Activated CD8-positive, alpha-beta memory T cell treated with anti-CD3 and anti-CD28 coated beads, Interleukin-2, amount 50 U/mL, for 48 hours (primary cell): ENCODE measurements at regions not wholly inside any gene's neighbourhood (a gene's known extent, or its start where the extent isn't known, plus 50 kb on each side); places are given as distances from the start of the nearest gene placed in this dataset.
"Not testable (repeated sequence)": the region's sequence is repeated elsewhere in the genome, so short reads cannot be mapped to it uniquely, and the experiment has no call there.

Experiments used
- DNase-seq: peaks from one replicate; pipeline ENCODE4 v3.0.0-alpha.2; 2020

DNA sequence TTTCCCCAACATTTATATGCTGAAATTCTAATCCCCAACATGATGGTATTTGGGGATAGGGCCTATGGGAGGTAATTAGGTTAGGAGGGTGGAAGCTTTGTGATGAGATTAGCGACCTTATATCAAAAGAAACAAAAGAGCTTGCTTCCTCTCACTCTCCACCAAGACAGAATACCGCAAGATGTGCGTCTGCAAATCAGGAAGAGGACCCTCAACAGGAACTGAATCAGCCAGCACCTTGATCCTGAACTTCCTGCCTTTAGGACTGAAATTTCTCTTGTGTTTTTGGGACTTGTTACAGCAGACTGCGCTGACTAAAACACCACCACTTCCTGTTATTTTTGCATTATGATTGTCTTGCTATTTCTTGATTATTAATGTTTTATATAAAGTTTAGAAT lies 1889.4 kb downstream of the C4orf33 start:
- DNase-seq = no peak

DNA sequence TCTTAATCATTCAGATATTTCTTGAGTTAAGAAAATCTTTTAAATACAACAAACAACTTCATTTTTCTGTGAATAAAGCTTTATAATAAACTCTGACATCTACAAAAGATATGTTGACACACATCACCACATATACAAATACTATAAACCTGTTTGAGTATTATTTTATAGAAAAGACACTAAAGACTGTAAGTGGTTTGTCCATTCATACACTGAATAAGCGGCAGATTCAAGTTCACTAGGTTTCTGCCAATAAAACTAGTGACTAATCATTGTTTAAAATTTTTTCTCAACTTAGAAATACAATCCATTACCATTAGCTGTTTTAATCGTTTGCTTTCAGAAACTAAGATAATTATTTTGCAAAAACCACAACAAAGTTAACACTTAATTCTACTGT lies 1900.0 kb downstream of the C4orf33 start:
- no peak for DNase-seq

DNA sequence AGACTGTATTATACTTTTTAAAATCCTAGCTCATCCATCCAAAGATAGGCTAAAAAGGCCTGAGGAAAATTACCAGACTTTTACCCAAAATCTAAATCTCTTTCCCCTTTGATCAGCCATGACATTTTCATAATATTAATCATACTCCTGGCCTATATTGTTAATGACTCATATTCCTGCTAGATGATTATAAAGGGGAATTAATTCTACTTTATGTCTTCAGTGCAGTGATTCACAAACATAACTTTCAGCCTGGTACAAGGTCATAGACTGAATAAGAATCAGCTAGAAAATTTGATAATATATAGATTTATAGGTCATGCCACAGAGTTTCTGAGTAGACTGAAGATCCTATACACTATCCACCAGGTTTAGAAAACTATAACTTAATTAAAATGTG lies 1905.4 kb downstream of the C4orf33 start:
- no peak for DNase-seq

- no peak for DNase-seq
Observed at GRCh38 chr4:131002132-131002531, 1906.2 kb downstream of the C4orf33 start.

- DNase-seq = no peak
Observed at GRCh38 chr4:131006388-131006787, 1910.4 kb downstream of the C4orf33 start.

- DNase-seq = not testable (repeated sequence)
Observed at GRCh38 chr4:131011961-131012360, 1916.0 kb downstream of the C4orf33 start.

- DNase-seq = no peak
Observed at GRCh38 chr4:131013226-131013625, 1917.3 kb downstream of the C4orf33 start.

GRCh38 chr4:131026771-131027170 lies 1930.8 kb downstream of the C4orf33 start:
- DNase-seq = no peak

DNA sequence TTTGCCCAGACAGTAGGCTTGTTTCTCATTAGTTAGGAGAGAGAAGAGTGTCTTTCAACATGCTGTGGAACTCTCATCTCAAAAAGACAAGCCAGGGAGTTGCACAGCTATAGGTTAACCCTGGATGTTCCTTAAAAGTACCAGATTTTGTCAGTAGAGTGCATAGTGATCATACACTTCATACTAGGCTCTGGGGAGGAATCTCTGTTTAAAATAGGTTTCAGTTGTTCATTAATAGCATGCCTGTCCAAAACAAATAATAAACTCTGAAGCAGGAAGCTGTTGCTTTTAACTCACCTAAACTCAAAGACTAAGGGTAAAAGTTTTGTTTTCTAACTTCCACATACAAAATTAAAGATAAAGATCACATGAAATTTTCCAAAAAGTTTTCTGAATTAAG lies 1948.4 kb downstream of the C4orf33 start:
- DNase-seq = no peak

DNA sequence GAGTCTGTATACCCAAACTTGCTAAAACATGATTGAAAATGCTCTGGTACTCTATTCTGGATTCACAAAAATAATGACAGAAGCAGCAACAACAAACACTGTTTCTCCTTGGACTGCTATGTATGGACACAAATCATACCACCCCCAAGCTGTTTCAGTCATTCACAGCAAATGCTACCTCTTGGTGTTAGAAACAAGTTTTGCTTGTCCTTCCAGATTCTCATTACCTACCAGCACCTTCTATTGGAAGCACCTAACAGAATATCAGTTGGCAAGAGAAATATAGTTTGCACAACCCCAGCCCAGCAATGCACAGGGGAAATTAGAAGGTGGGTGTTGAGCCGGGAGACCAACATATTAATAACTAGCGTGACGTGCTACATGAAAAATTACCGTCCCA lies 1950.9 kb downstream of the C4orf33 start:
- DNase-seq = no peak

- DNase-seq = no peak
Observed at GRCh38 chr4:131052646-131053045, 1956.7 kb downstream of the C4orf33 start.

DNA sequence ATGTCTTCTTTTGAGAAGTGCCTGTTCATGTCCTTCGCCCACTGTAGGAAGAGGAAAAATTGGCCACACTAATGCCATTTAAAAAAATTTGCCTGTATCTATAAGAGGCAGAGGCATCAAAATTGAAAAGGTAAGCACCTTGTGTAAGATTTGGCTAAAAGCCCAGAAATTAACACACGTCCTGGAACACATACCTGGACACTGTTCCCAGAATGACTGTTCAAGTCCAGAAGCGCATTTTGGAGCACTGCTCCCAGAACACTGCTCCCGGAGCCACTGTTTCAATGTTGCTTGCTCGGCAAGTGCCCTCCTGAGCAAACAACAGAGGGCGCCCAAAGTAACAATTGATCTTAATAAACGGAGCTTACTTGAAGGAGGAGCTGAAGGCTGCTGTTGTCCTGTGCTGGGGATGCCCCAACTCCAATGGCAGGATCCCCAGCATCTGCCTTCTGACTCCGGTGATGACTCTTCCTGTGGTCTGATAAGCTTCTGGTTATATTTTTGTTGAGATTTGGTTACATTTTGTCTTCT lies 1958.6 kb downstream of the C4orf33 start:
- no peak for DNase-seq

GRCh38 chr4:131061734-131062133 lies 1965.8 kb downstream of the C4orf33 start:
- DNase-seq = no peak

DNA sequence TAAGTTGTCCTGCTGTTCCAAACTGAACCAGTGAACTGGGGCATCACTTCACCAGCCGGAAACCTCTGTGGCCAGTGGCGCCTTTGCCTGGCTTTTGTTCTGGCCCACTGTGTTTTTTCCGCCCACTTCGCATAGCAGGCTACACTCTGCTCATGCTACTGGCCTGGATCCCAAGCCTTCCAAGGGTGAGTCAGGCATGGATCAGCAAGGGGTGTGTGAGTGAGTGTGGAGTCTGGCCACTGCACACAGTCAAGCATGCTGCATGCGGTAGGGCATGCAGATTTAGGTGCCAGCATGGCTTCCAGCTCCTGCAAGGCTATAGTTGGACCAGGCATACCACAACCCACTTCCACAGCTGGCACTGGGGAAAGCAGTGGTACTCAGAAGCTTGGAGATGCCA lies 1967.9 kb downstream of the C4orf33 start:
- DNase-seq = no peak

DNA sequence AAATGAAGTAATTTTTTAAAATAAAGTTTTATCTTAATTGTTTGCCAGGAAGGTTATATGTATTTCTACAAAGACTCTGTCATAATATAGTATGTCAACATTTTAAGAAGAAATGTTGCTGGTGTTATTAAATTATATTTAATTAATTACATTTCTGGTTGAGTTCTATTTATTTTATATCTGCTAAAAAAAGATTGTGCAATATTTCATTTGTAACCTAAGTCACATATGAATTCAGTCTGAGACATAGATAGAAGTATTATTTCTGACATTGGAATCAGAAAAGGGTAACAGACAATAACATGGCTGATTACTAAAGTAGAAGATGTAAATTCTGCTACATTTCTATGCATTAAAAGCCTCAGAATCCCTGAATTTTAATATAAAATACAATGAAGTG lies 1985.1 kb downstream of the C4orf33 start:
- no peak for DNase-seq

GRCh38 chr4:131084997-131085396 lies 1989.0 kb downstream of the C4orf33 start:
- no peak for DNase-seq

DNA sequence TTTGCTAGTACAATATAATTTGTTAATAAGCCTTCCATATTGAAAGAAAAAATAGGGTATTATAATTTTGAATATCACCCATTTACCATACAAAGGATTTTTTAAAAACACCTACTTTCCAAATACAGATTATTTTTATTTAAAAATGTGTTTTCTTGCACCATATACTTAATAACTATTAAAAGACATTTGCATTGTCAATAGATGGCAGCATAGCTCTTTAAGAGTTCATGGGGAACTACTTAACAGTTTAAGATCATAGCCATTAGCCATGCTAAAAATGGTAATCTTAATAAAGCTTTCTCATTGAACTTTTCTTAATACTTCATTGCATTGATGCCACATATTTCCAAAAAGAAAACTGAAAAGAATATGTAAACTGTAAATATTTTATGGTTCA lies 1995.9 kb downstream of the C4orf33 start:
- no peak for DNase-seq

GRCh38 chr4:131093303-131093702 lies 1997.4 kb downstream of the C4orf33 start:
- DNase-seq = no peak

DNA sequence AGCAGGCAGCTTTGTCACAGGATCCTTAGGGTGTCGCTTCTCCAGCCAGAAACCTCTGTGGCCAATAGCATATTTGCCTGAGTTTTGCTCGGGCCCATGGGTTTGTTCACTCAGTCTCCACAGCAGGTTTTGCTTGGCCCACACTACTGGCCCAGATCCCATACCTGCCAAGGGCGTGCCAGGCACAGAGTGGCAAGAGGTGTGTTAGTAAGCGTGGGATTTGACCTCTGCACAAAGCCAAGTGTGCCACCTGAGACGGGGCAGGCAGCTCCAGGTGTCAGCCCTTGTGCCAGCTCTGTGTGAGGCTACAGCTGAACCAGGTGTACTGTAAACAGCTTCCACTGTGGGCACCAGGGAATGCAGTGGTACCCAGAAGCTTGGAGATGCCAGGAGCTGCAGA lies 2003.0 kb downstream of the C4orf33 start:
- no peak for DNase-seq

DNA sequence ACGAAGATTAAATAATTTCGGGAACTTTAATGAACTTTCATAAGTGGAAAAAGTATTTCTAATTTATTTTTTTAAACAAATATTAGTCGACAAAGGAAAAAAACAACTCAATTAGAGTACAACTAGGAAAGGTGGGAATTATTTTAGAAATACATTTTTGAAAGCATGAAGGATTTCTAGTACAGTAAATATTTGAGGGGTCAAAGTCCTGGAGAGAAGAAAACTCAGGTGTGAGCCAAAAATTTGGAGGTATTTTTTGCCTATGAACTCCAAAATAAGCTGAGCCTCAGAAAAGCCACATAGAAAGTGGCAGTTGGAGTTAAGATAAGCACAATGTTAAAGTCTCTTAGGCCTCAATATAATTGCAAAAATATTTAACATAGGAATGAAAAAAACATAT lies 2017.3 kb downstream of the C4orf33 start:
- no peak for DNase-seq

DNA sequence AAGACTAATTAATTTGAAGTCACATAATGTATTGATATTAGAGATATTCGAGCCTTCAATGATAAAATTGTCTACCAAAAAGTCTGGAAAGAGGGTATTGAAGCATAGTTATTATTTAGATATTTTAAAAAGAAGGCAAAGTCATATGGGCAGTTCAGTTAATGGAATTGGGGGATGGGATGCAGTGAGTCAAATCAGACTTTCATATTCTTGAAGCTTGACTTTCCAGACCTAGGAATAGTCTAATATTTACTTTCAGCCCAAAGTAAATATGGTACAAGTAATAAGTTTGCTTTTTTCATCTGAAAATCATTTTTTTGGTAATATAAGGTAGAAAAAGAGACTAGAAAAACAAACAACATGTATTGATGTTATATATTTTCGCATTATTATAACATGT lies 2017.8 kb downstream of the C4orf33 start:
- no peak for DNase-seq

- DNase-seq = no peak
Observed at GRCh38 chr4:131119661-131120060, 2023.7 kb downstream of the C4orf33 start.

DNA sequence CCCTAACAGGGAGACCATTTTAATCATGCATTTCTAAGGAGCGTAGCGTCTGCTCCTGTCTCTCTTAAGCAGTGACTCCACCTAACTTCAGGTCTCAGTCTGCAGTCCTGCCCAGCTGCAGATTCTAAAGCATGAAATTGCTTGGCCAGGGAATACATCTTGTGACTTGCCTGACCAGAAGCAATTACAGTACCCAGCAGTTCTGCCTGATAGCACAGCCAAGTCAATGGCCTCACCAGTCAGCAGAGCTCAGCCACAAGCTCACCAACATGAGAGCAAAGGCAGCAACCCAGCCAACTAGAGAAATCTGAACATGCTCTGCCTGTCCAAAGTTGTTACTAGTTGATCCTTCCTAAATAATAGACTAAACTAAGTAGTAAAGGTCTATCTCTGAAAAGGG lies 2011.9 kb upstream of the PCDH10 start:
- no peak for DNase-seq

DNA sequence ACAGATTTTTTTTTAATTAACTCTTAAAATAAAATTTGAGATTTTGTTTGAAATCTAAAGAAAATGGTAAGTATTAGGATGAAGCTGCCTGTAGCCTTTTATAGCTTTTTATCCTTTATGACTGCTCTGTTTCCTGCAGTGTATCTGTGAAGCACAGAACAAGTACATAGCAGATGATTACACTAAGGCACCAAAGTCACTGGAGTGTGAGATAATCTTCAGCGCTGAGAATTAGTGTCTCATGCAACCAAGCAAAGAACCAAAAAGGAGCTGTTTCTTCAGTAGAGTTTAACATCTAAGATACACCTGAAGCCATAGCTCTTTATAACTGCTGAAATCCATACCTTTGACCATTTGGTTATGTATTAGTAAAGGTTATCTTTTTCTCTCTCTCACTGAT lies 1989.8 kb upstream of the PCDH10 start:
- no peak for DNase-seq

DNA sequence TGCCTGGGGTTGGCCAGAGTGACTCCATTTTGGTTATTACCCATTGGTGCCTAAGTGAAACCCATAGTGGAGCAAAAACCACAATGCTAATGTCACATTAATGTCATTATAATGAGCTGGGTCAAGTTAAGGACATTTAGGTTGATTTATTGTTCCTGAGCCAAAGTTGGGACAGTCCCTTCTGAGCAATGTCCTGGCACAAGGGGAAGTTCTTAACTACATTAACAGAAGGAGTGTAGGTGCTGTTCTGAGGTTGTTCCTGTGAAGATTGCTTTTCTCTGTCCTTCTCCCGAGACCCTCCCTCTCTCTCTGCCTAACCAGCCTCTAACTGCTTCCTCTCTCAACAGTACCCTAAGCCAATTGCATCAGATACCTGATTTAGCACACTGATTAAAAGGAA lies 1956.8 kb upstream of the PCDH10 start:
- no peak for DNase-seq

GRCh38 chr4:131207589-131207988 lies 1941.5 kb upstream of the PCDH10 start:
- no peak for DNase-seq
